ENCODE measurements at regions not wholly inside any gene's neighbourhood (a gene's known extent, or its start where the extent isn't known, plus 50 kb on each side); places are given as distances from the start of the nearest gene placed in this dataset.
A peak's percentile ranks its signal among the peaks of the same experiment; 100 is the strongest.

- DNase-seq = peak; percentile 68 to 69
Observed at GRCh38 chr18:21997207-21998143, 171.9 kb upstream of the GATA6 start.

- DNase-seq = no peak
Observed at GRCh38 chr18:21998486-21998885, 170.9 kb upstream of the GATA6 start.

GRCh38 chr18:22001912-22002487 is 167.4 kb upstream of the GATA6 start:
- DNase-seq = no peak

- no peak for DNase-seq
Observed at GRCh38 chr18:22005191-22005841, 164.1 kb upstream of the GATA6 start.

- no peak for DNase-seq
Observed at GRCh38 chr18:22006458-22006857, 162.9 kb upstream of the GATA6 start.

GRCh38 chr18:22009242-22009641 is 160.1 kb upstream of the GATA6 start:
- no peak for DNase-seq

- DNase-seq = no peak
Observed at GRCh38 chr18:22013993-22014392, 155.4 kb upstream of the GATA6 start.

- no peak for DNase-seq
Observed at GRCh38 chr18:22015156-22015555, 154.2 kb upstream of the GATA6 start.

GRCh38 chr18:22018366-22018765 is 151.0 kb upstream of the GATA6 start:
- peak; percentile 4 to 12 for DNase-seq

GRCh38 chr18:22019193-22019592 is 150.2 kb upstream of the GATA6 start:
- DNase-seq = no peak

- no peak for DNase-seq
Observed at GRCh38 chr18:22020127-22020866, 149.1 kb upstream of the GATA6 start.

GRCh38 chr18:22020867-22021370 is 148.5 kb upstream of the GATA6 start:
- DNase-seq = no peak

- no peak for DNase-seq
Observed at GRCh38 chr18:22021701-22022100, 147.7 kb upstream of the GATA6 start.

GRCh38 chr18:22024924-22025323 is 144.5 kb upstream of the GATA6 start:
- no peak for DNase-seq

- DNase-seq = no peak
Observed at GRCh38 chr18:22026362-22026761, 143.0 kb upstream of the GATA6 start.

- no peak for DNase-seq
Observed at GRCh38 chr18:22026889-22027288, 142.5 kb upstream of the GATA6 start.

GRCh38 chr18:22031611-22032010 is 137.8 kb upstream of the GATA6 start:
- no peak for DNase-seq

GRCh38 chr18:22032392-22032961 is 136.9 kb upstream of the GATA6 start:
- no peak for DNase-seq

GRCh38 chr18:22033085-22033484 is 136.3 kb upstream of the GATA6 start:
- no peak for DNase-seq

GRCh38 chr18:22034276-22034675 is 135.1 kb upstream of the GATA6 start:
- no peak for DNase-seq

GRCh38 chr18:22040533-22040932 is 128.9 kb upstream of the GATA6 start:
- DNase-seq = no peak

- DNase-seq = no peak
Observed at GRCh38 chr18:22043837-22044236, 125.6 kb upstream of the GATA6 start.

All from inflammatory macrophage (primary cell).